Neuronal stem cell (in vitro differentiated cells): ENCODE measurements at regions not wholly inside any gene's neighbourhood (a gene's known extent, or its start where the extent isn't known, plus 50 kb on each side); places are given as distances from the start of the nearest gene placed in this dataset.

Experiments used
- DNase-seq: peaks from one replicate; pipeline ENCODE4 v3.0.0-alpha.2; 2013; ENCODE audit warnings: low spot score
- H2AFZ ChIP-seq: one replicate; pipeline ENCODE4 v1.6.1; 2013; ENCODE audit warnings: mild to moderate bottlenecking, low read length, inconsistent platforms
- H2AK5ac ChIP-seq: 2 replicates; pipeline ENCODE4 v1.6.1; 2013; ENCODE audit warnings: low read depth, mild to moderate bottlenecking, inconsistent platforms, low read length, moderate library complexity, mixed read lengths
- H2BK120ac ChIP-seq: 2 replicates; pipeline ENCODE4 v1.6.1; 2013; ENCODE audit warnings: low read depth, mild to moderate bottlenecking, inconsistent platforms, low read length, moderate library complexity, mixed read lengths
- H2BK12ac ChIP-seq: one replicate; pipeline ENCODE4 v1.6.1; 2013; ENCODE audit warnings: low read length, inconsistent platforms
- H2BK15ac ChIP-seq: 2 replicates; pipeline ENCODE4 v1.6.1; 2013; ENCODE audit warnings: mild to moderate bottlenecking, low read length, inconsistent platforms, mixed read lengths
- H2BK5ac ChIP-seq: one replicate; pipeline ENCODE4 v1.6.1; 2013; ENCODE audit warnings: inconsistent platforms, mild to moderate bottlenecking, low read length, moderate library complexity
- H3K14ac ChIP-seq: one replicate; pipeline ENCODE4 v1.6.1; 2013; ENCODE audit warnings: low read length, inconsistent platforms
- H3K18ac ChIP-seq: 2 replicates; pipeline ENCODE4 v1.6.1; 2013; ENCODE audit warnings: low read length, inconsistent platforms
- H3K23ac ChIP-seq: 2 replicates; pipeline ENCODE4 v1.6.1; 2013; ENCODE audit warnings: low read depth, mild to moderate bottlenecking, mixed read lengths, low read length, inconsistent platforms; ENCODE audit not compliant: poor library complexity
- H3K27ac ChIP-seq: replicated peaks from 3 replicates; pipeline ENCODE4 v1.5.1; 2013; ENCODE audit warnings: low read length, inconsistent platforms
- H3K27me3 ChIP-seq, 3 experiments: 2 replicates each; pipeline ENCODE4 v1.6.1; 2013; ENCODE audit warnings: low read length in 3 of 3, mild to moderate bottlenecking in 2 of 3, inconsistent platforms in 1 of 3, low read depth in 1 of 3, mixed read lengths in 1 of 3, moderate library complexity in 1 of 3; ENCODE audit not compliant: control insufficient read depth in 3 of 3, insufficient read depth in 3 of 3
- H3K36me3 ChIP-seq, 2 donors: replicated peaks in 1 of 2; 2 replicates each; pipeline ENCODE4 v1.6.1; 2013; ENCODE audit warnings: low read length in 2 of 2; ENCODE audit not compliant: control insufficient read depth in 2 of 2, insufficient read depth in 2 of 2
- H3K4ac ChIP-seq: 2 replicates; pipeline ENCODE4 v1.6.1; 2013; ENCODE audit warnings: inconsistent platforms, mild to moderate bottlenecking, low read length, moderate library complexity
- H3K4me1 ChIP-seq, 2 donors: 1 replicate in 1 of 2; 2 replicates in 1 of 2; pipeline ENCODE4 v1.6.1; 2013; ENCODE audit warnings: low read length in 2 of 2, low read depth in 1 of 2; ENCODE audit not compliant: control insufficient read depth in 2 of 2, insufficient read depth in 1 of 2
- H3K4me2 ChIP-seq: one replicate; pipeline ENCODE4 v1.6.1; 2013; ENCODE audit warnings: mild to moderate bottlenecking, low read length, inconsistent platforms; ENCODE audit not compliant: insufficient read depth, poor library complexity, severe bottlenecking
- H3K4me3 ChIP-seq, 2 donors: 2 replicates each; pipeline ENCODE4 v1.5.1; 2013; ENCODE audit warnings: low read length in 2 of 2, mild to moderate bottlenecking in 2 of 2, inconsistent platforms in 1 of 2, moderate library complexity in 1 of 2
- H3K79me1 ChIP-seq: one replicate; pipeline ENCODE4 v1.6.1; 2013; ENCODE audit warnings: low read depth, mild to moderate bottlenecking, inconsistent platforms, low read length, moderate library complexity
- H3K9ac ChIP-seq: one replicate; pipeline ENCODE4 v1.6.1; 2013; ENCODE audit warnings: mild to moderate bottlenecking, low read depth, low read length, inconsistent platforms; ENCODE audit not compliant: poor library complexity
- H3K9me3 ChIP-seq, 2 donors: replicated peaks in 1 of 2; 2 replicates each; pipeline versions ENCODE3 to v1.6.1; 2013; ENCODE audit warnings: low read length in 2 of 2, mild to moderate bottlenecking in 2 of 2, inconsistent platforms in 1 of 2, low read depth in 1 of 2, mixed read lengths in 1 of 2, moderate library complexity in 1 of 2; ENCODE audit not compliant: control insufficient read depth in 2 of 2, insufficient read depth in 1 of 2
- H4K8ac ChIP-seq: one replicate; pipeline ENCODE4 v1.6.1; 2013; ENCODE audit warnings: low read depth, mild to moderate bottlenecking, inconsistent platforms, low read length, moderate library complexity
- H4K91ac ChIP-seq: one replicate; pipeline ENCODE4 v1.6.1; 2013; ENCODE audit warnings: low read length, low read depth, mild to moderate bottlenecking, inconsistent platforms; ENCODE audit not compliant: poor library complexity
- WGBS, 2 donors: extraction: QIAGEN DNeasy Blood & Tissue Kit; methylation state at CpG; one replicate each; pipeline ENCODE4 v1.1.7; 2013; ENCODE audit warnings: missing lambda C conversion rate in 2 of 2, mixed read lengths in 1 of 2; ENCODE audit not compliant: insufficient read length in 2 of 2, insufficient replicate concordance in 1 of 2; ENCODE audit errors: extremely low coverage in 2 of 2; 5-methylcytosine and 5-hydroxymethylcytosine counted together

GRCh38 chr14:41505491-41505890 is 101.2 kb upstream of the LRFN5 start:
- Histone ChIP-seq H3K27me3 (no peaks in the 10 kb centered on the region), H3K27ac (no peak overlapping the region), H3K14ac (no peak overlapping the region), H2BK12ac (no peak overlapping the region), H3K4me2 (no peak overlapping the region), H3K4me1 (no peaks in the 10 kb centered on the region), H2BK5ac (no peak overlapping the region), H3K4me3 (no peak overlapping the region), H3K18ac (no peak overlapping the region), H2AFZ (no peak overlapping the region), H2BK120ac (no peak overlapping the region), H4K91ac (no peak overlapping the region), H2AK5ac (no peak overlapping the region), H3K36me3 (no peaks in the 10 kb centered on the region), H3K4ac (no peak overlapping the region), H2BK15ac (no peak overlapping the region), H4K8ac (no peak overlapping the region), H3K9ac (no peak overlapping the region), H3K23ac (no peak overlapping the region), H3K9me3 (no peaks in the 10 kb centered on the region), H3K79me1 (no peaks in the 10 kb centered on the region)
- no CpG with 5 or more reads among the region's 2 CpGs for WGBS, 2 donors
- no peak for DNase-seq

GRCh38 chr14:41498959-41499358 is 107.7 kb upstream of the LRFN5 start:
- Histone ChIP-seq H3K23ac (no peak overlapping the region), H4K8ac (no peak overlapping the region), H4K91ac (no peak overlapping the region), H3K4me2 (no peak overlapping the region), H3K4me3 (no peak overlapping the region), H3K27me3 (no peaks in the 10 kb centered on the region), H2BK120ac (no peak overlapping the region), H3K18ac (no peak overlapping the region), H3K4me1 (no peaks in the 10 kb centered on the region), H2BK15ac (no peak overlapping the region), H3K9me3 (no peaks in the 10 kb centered on the region), H3K4ac (no peak overlapping the region), H3K27ac (no peak overlapping the region), H2AFZ (no peak overlapping the region), H3K79me1 (no peaks in the 10 kb centered on the region), H3K36me3 (no peaks in the 10 kb centered on the region), H2BK12ac (no peak overlapping the region), H2AK5ac (no peak overlapping the region), H2BK5ac (no peak overlapping the region), H3K14ac (no peak overlapping the region), H3K9ac (no peak overlapping the region)
- no peak for DNase-seq
- WGBS, 2 donors: no CpG with 5 or more reads among the region's 2 CpGs

GRCh38 chr14:41490323-41490722 is 116.4 kb upstream of the LRFN5 start:
- no peaks in the 10 kb centered on the region for H3K9me3 ChIP-seq
- H2AK5ac ChIP-seq: no peak overlapping the region
- no peak overlapping the region for H3K23ac ChIP-seq
- H3K9ac ChIP-seq: no peak overlapping the region
- no peak overlapping the region for H2BK120ac ChIP-seq
- H3K79me1 ChIP-seq: no peaks in the 10 kb centered on the region
- no peak overlapping the region for H2BK12ac ChIP-seq
- no peak overlapping the region for H3K4me3 ChIP-seq
- H3K14ac ChIP-seq: no peak overlapping the region
- no peak overlapping the region for H4K91ac ChIP-seq
- no peak overlapping the region for H4K8ac ChIP-seq
- no peak overlapping the region for H2AFZ ChIP-seq
- H3K4me1 ChIP-seq: no peaks in the 10 kb centered on the region
- no peaks in the 10 kb centered on the region for H3K36me3 ChIP-seq
- DNase-seq: no peak
- WGBS, 2 donors: no CpG with 5 or more reads among the region's 2 CpGs
- H3K27ac ChIP-seq: no peak overlapping the region
- no peak overlapping the region for H3K4ac ChIP-seq
- H2BK5ac ChIP-seq: no peak overlapping the region
- H3K4me2 ChIP-seq: no peak overlapping the region
- no peak overlapping the region for H2BK15ac ChIP-seq
- H3K18ac ChIP-seq: no peak overlapping the region
- no peaks in the 10 kb centered on the region for H3K27me3 ChIP-seq

- Histone ChIP-seq H3K9me3 (no peaks in the 10 kb centered on the region), H3K27ac (no peak overlapping the region), H3K4ac (no peak overlapping the region), H4K8ac (no peak overlapping the region), H3K18ac (no peak overlapping the region), H3K27me3 (no peaks in the 10 kb centered on the region), H3K79me1 (no peaks in the 10 kb centered on the region), H2AK5ac (no peak overlapping the region), H4K91ac (no peak overlapping the region), H3K36me3 (no peaks in the 10 kb centered on the region), H3K23ac (no peak overlapping the region), H2BK120ac (no peak overlapping the region), H2BK12ac (no peak overlapping the region), H3K4me3 (no peak overlapping the region), H2BK5ac (no peak overlapping the region), H2AFZ (no peak overlapping the region), H3K4me1 (no peaks in the 10 kb centered on the region), H3K9ac (no peak overlapping the region), H2BK15ac (no peak overlapping the region), H3K4me2 (no peak overlapping the region), H3K14ac (no peak overlapping the region)
- DNase-seq: no peak
Measured at GRCh38 chr14:41489315-41489972, 117.2 kb upstream of the LRFN5 start.
